Keratinocyte (primary cell): ENCODE measurements at regions not wholly inside any gene's neighbourhood (a gene's known extent, or its start where the extent isn't known, plus 50 kb on each side); places are given as distances from the start of the nearest gene placed in this dataset.

Experiments used
- DNase-seq: peaks from one replicate; pipeline ENCODE4 v3.0.0-alpha.2; 2011; ENCODE audit warnings: low read depth, missing footprints, low spot score
- FAIRE-seq: peaks from 2 replicates; lab custom pipeline; 2011; peaks lifted over from hg19 to GRCh38; lab: Jason Lieb, UNC
- H2AFZ ChIP-seq: 2 replicates; pipeline ENCODE4 v1.6.0; 2012; ENCODE audit warnings: low read length, control low read depth, inconsistent platforms; ENCODE audit not compliant: control insufficient read depth
- H3K27ac ChIP-seq: 2 replicates; pipeline ENCODE4 v1.5.1; 2011; ENCODE audit warnings: low read length; ENCODE audit not compliant: control insufficient read depth, insufficient read depth
- H3K27me3 ChIP-seq: 3 replicates; pipeline ENCODE4 v1.6.0; 2011; ENCODE audit warnings: low read length; ENCODE audit not compliant: control insufficient read depth, insufficient read depth; ENCODE audit errors: extremely low read depth
- H3K36me3 ChIP-seq, 2 experiments: 2 replicates in 1 of 2; 3 replicates in 1 of 2; pipeline ENCODE4 v1.5.1; 2011; ENCODE audit warnings: low read length in 2 of 2, mild to moderate bottlenecking in 1 of 2; ENCODE audit not compliant: control insufficient read depth in 2 of 2, insufficient read depth in 2 of 2; ENCODE audit errors: extremely low read depth in 1 of 2
- H3K4me1 ChIP-seq: 3 replicates; pipeline ENCODE4 v1.5.1; 2011; ENCODE audit warnings: low read length; ENCODE audit not compliant: control insufficient read depth, insufficient read depth; ENCODE audit errors: extremely low read depth
- H3K4me2 ChIP-seq: 3 replicates; pipeline ENCODE4 v1.6.0; 2011; ENCODE audit warnings: low read depth, low read length; ENCODE audit not compliant: control insufficient read depth, insufficient read depth; ENCODE audit errors: extremely low read depth
- H3K4me3 ChIP-seq, 3 experiments: fragments of 200-600 bp in 1 of 3; sonication (generic) in 1 of 3; 2 replicates in 2 of 3; 3 replicates in 1 of 3; pipeline ENCODE4 v1.5.1; 2011 to 2016; ENCODE audit warnings: low read length in 3 of 3, mild to moderate bottlenecking in 3 of 3, control low read depth in 2 of 3, inconsistent platforms in 1 of 3, low read depth in 1 of 3, mixed read lengths in 1 of 3, mixed run types in 1 of 3, moderate library complexity in 1 of 3; ENCODE audit not compliant: control insufficient read depth in 2 of 3, insufficient read depth in 2 of 3; ENCODE audit errors: extremely low read depth in 1 of 3
- H3K79me2 ChIP-seq: 2 replicates; pipeline ENCODE4 v1.6.0; 2012; ENCODE audit warnings: low read length; ENCODE audit not compliant: control insufficient read depth, insufficient read depth
- H3K9ac ChIP-seq: 3 replicates; pipeline ENCODE4 v1.6.0; 2011; ENCODE audit warnings: low read length; ENCODE audit not compliant: control insufficient read depth, insufficient read depth; ENCODE audit errors: extremely low read depth
- H3K9me1 ChIP-seq: 3 replicates; pipeline ENCODE4 v1.6.0; 2011; ENCODE audit warnings: low read length; ENCODE audit not compliant: control insufficient read depth, insufficient read depth; ENCODE audit errors: extremely low read depth
- H3K9me3 ChIP-seq: 2 replicates; pipeline ENCODE4 v1.5.1; 2012; ENCODE audit warnings: low read depth, low read length; ENCODE audit not compliant: control insufficient read depth
- H4K20me1 ChIP-seq: 3 replicates; pipeline ENCODE4 v1.6.0; 2011; ENCODE audit warnings: low read length; ENCODE audit not compliant: control insufficient read depth, insufficient read depth; ENCODE audit errors: extremely low read depth
- CTCF ChIP-seq, 3 experiments: IDR thresholded peaks in 1 of 3; conservative IDR thresholded peaks in 1 of 3; optimal IDR thresholded peaks in 1 of 3; 2 replicates in 2 of 3; 3 replicates in 1 of 3; pipeline versions ENCODE3 to v1.5.1; 2011; ENCODE audit warnings: low read length in 3 of 3, mild to moderate bottlenecking in 3 of 3, moderate library complexity in 2 of 3, control low read depth in 1 of 3, inconsistent platforms in 1 of 3; ENCODE audit not compliant: insufficient read depth in 2 of 3; ENCODE audit errors: extremely low read depth in 1 of 3
- EZH2 ChIP-seq: IDR thresholded peaks from one replicate; pipeline ENCODE4 v1.6.1; 2012; ENCODE audit warnings: inconsistent platforms, mild to moderate bottlenecking, low read length, moderate library complexity
- dilution Hi-C: fragments of 300-500 bp; cut with MboI; formaldehyde crosslinking; loops from one replicate; pipeline ENCODE4 v1.7.0; 2020; ENCODE audit warnings: low sequenced_read_pairs; ENCODE audit not compliant: extremely low pct_ligation_motif_present

- Histone ChIP-seq H3K9me3 (no peaks in the 10 kb centered on the region), H3K36me3 (no peaks in the 10 kb centered on the region), H3K9ac (no peak overlapping the region), H3K4me1 (no peaks in the 10 kb centered on the region), H2AFZ (no peak overlapping the region), H3K27ac (no peak overlapping the region), H3K79me2 (no peaks in the 10 kb centered on the region), H4K20me1 (no peaks in the 10 kb centered on the region), H3K27me3 (no peaks in the 10 kb centered on the region), H3K4me3 (no peak overlapping the region), H3K9me1 (no peaks in the 10 kb centered on the region), H3K4me2 (no peak overlapping the region)
- dilution Hi-C loops = no loop called here
- TF ChIP-seq CTCF (optimal IDR thresholded peaks at IDR 0.05 in 1 of 3, IDR thresholded peaks at IDR 0.05 in 1 of 3, conservative IDR thresholded peaks at IDR 0.05 in 1 of 3; ENCODE audit: extremely low read depth in 1 of 3, insufficient read depth in 2 of 3, low read length in 3 of 3) = no peak
- no peak for TF ChIP-seq EZH2
- no peak for FAIRE-seq
- no peak for DNase-seq
These were observed 278.1 kb downstream of the NKX6-1 start for GRCh38 chr4:84220990-84221389.

DNA sequence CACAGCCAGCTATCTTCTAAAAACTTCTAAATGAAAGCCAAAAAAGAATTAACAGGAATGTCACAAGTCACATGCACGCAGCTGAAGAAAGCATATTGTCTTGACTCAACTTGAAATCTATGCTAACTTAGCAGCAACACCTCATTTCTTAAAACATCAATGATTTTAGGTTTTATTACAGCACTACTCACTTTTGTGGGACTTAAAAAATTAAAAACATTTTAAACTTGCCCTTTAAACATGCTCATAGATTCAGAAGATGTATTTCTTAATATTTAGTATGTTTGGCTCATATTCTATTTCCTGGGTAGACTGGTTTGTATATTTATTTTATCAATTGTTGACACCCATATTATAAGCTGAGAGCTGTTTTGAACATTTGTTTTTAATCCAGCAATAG, 279.4 kb downstream of the NKX6-1 start:
- H3K9me1 ChIP-seq = no peaks in the 10 kb centered on the region
- H3K9me3 ChIP-seq = no peaks in the 10 kb centered on the region
- no peaks in the 10 kb centered on the region for H4K20me1 ChIP-seq
- no peaks in the 10 kb centered on the region for H3K79me2 ChIP-seq
- FAIRE-seq (no peak), DNase-seq (no peak)
- no peak overlapping the region for H2AFZ ChIP-seq
- TF ChIP-seq EZH2 = no peak
- no peak for TF ChIP-seq CTCF (optimal IDR thresholded peaks at IDR 0.05 in 1 of 3, IDR thresholded peaks at IDR 0.05 in 1 of 3, conservative IDR thresholded peaks at IDR 0.05 in 1 of 3; ENCODE audit: extremely low read depth in 1 of 3, insufficient read depth in 2 of 3, low read length in 3 of 3)
- no peak overlapping the region for H3K4me3 ChIP-seq
- no peak overlapping the region for H3K4me2 ChIP-seq
- no peaks in the 10 kb centered on the region for H3K4me1 ChIP-seq
- dilution Hi-C loops = no loop called here
- H3K36me3 ChIP-seq = no peaks in the 10 kb centered on the region
- no peak overlapping the region for H3K9ac ChIP-seq
- H3K27me3 ChIP-seq = no peaks in the 10 kb centered on the region
- H3K27ac ChIP-seq = no peak overlapping the region
